Tibial artery (tissue), 4 donors: ENCODE measurements at regions not wholly inside any gene's neighbourhood (a gene's known extent, or its start where the extent isn't known, plus 50 kb on each side); places are given as distances from the start of the nearest gene placed in this dataset.

ENCODE experiments used
- DNase-seq, 2 donors: peaks; one replicate each; pipeline ENCODE4 v3.0.0-alpha.2; 2019
- H3K27ac ChIP-seq, 2 donors: fragments of 200-600 bp; sonication (generic) in 1 of 2; 1 replicate in 1 of 2; 2 replicates in 1 of 2; pipeline ENCODE4 v1.5.1; 2018 to 2019; ENCODE audit warnings: mild to moderate bottlenecking in 1 of 2
- H3K27me3 ChIP-seq, 2 donors: fragments of 200-600 bp; sonication (generic) in 1 of 2; one replicate each; pipeline versions ENCODE4 v1.5.1 to v1.6.0; 2016 to 2019
- H3K36me3 ChIP-seq, 3 donors: fragments of 200-600 bp; sonication (generic) in 2 of 3; one replicate each; pipeline ENCODE4 v1.5.1; 2016 to 2019; ENCODE audit warnings: mild to moderate bottlenecking in 2 of 3
- H3K4me1 ChIP-seq, 4 donors: fragments of 200-600 bp; sonication (generic) in 2 of 4; 1 replicate in 3 of 4; 2 replicates in 1 of 4; pipeline ENCODE4 v1.5.1; 2016 to 2019
- H3K4me3 ChIP-seq, 2 donors: fragments of 200-600 bp; sonication (generic) in 1 of 2; 1 replicate in 1 of 2; 2 replicates in 1 of 2; pipeline ENCODE4 v1.5.1; 2018 to 2019; ENCODE audit warnings: mild to moderate bottlenecking in 2 of 2
- H3K9me3 ChIP-seq, 3 donors: fragments of 200-600 bp; sonication (generic) in 1 of 3; one replicate each; pipeline ENCODE4 v1.5.1; 2016 to 2019
- CTCF ChIP-seq, 2 experiments: fragments of 200-600 bp in 1 of 2; fragments of 450-650 bp in 1 of 2; IDR thresholded peaks; one replicate each; pipeline ENCODE4 v1.5.1; 2017 to 2019; ENCODE audit warnings: antibody characterized with exemption in 2 of 2, mild to moderate bottlenecking in 1 of 2, moderate library complexity in 1 of 2
- intact Hi-C: fragments of 100-400 bp; cut with DNase I; formaldehyde crosslinking; loops from one replicate; pipeline ENCODE4 v1.15.0; 2023; ENCODE audit warnings: low total_unique reads

GRCh38 chr6:165960695-165961094, 207.0 kb downstream of the TBXT start:
- Histone ChIP-seq H3K4me3 (no peak overlapping the region), H3K4me1 (no peaks in the 10 kb centered on the region), H3K27me3 (no peaks in the 10 kb centered on the region), H3K36me3 (no peaks in the 10 kb centered on the region), H3K27ac (no peak overlapping the region), H3K9me3 (no peaks in the 10 kb centered on the region)
- intact Hi-C loops = no loop called here
- TF ChIP-seq CTCF (IDR thresholded peaks at IDR 0.05) = no peak
- no peak for DNase-seq

- Histone ChIP-seq H3K27ac (no peak overlapping the region), H3K4me3 (no peak overlapping the region), H3K36me3 (no peaks in the 10 kb centered on the region), H3K27me3 (no peaks in the 10 kb centered on the region), H3K4me1 (no peaks in the 10 kb centered on the region), H3K9me3 (no peaks in the 10 kb centered on the region)
- TF ChIP-seq CTCF (IDR thresholded peaks at IDR 0.05) = no peak
- intact Hi-C loops = no loop called here
- no peak for DNase-seq
These were observed 208.0 kb downstream of the TBXT start for GRCh38 chr6:165959627-165960026.

GRCh38 chr6:165956874-165957273, 210.8 kb downstream of the TBXT start:
- Histone ChIP-seq H3K9me3 (no peaks in the 10 kb centered on the region), H3K36me3 (no peaks in the 10 kb centered on the region), H3K27ac (no peak overlapping the region), H3K27me3 (no peaks in the 10 kb centered on the region), H3K4me3 (no peak overlapping the region), H3K4me1 (no peaks in the 10 kb centered on the region)
- no peak for TF ChIP-seq CTCF (IDR thresholded peaks at IDR 0.05)
- intact Hi-C loops = no loop called here
- DNase-seq = no peak

GRCh38 chr6:165952514-165952913, 215.1 kb downstream of the TBXT start:
- Histone ChIP-seq H3K36me3 (no peaks in the 10 kb centered on the region), H3K27ac (no peak overlapping the region), H3K9me3 (no peaks in the 10 kb centered on the region), H3K4me1 (no peaks in the 10 kb centered on the region), H3K27me3 (no peaks in the 10 kb centered on the region), H3K4me3 (no peak overlapping the region)
- no peak for DNase-seq
- TF ChIP-seq CTCF (IDR thresholded peaks at IDR 0.05) = no peak
- intact Hi-C loops = no loop called here

GRCh38 chr6:165950316-165950715, 217.3 kb downstream of the TBXT start:
- Histone ChIP-seq H3K27me3 (no peaks in the 10 kb centered on the region), H3K27ac (no peak overlapping the region), H3K36me3 (no peaks in the 10 kb centered on the region), H3K9me3 (no peaks in the 10 kb centered on the region), H3K4me3 (no peak overlapping the region), H3K4me1 (no peaks in the 10 kb centered on the region)
- no peak for TF ChIP-seq CTCF (IDR thresholded peaks at IDR 0.05)
- DNase-seq = no peak
- intact Hi-C loops = no loop called here

GRCh38 chr6:165949324-165949723, 218.3 kb downstream of the TBXT start:
- Histone ChIP-seq H3K4me1 (no peaks in the 10 kb centered on the region), H3K36me3 (no peaks in the 10 kb centered on the region), H3K9me3 (no peaks in the 10 kb centered on the region), H3K27ac (no peak overlapping the region), H3K27me3 (no peaks in the 10 kb centered on the region), H3K4me3 (no peak overlapping the region)
- intact Hi-C loops = no loop called here
- no peak for TF ChIP-seq CTCF (IDR thresholded peaks at IDR 0.05)
- DNase-seq = no peak
